Endothelial cell of umbilical vein (primary cell): ENCODE measurements at regions not wholly inside any gene's neighbourhood (a gene's known extent, or its start where the extent isn't known, plus 50 kb on each side); places are given as distances from the start of the nearest gene placed in this dataset.

Experiments used
- BruUV-seq: library from RNA; stranded (reverse); fragments of 400-500 nt; replicated peaks from 2 replicates; lab custom pipeline; 2021; lab: Mats Ljungman, UMichigan
- CTCF ChIA-PET: fragments of 300-600, 350-600 bp; sonication (Branson Sonifier 250); formaldehyde crosslinking; loops from one replicate; lab custom pipeline; 2021; ENCODE audit warnings: antibody characterized with exemption, inconsistent platforms; lab: Charles Lee
- POLR2A ChIA-PET: fragments of 300-600, 350-600 bp; sonication (Branson Sonifier 250); formaldehyde crosslinking; loops from one replicate; lab custom pipeline; 2021; ENCODE audit warnings: antibody characterized with exemption, inconsistent platforms; lab: Charles Lee
- DNase-seq: peaks from one replicate; pipeline ENCODE4 v3.0.0-alpha.2; 2011; ENCODE audit warnings: low read depth, low spot score
- FAIRE-seq: peaks from 2 replicates; lab custom pipeline; 2011; peaks lifted over from hg19 to GRCh38; lab: Jason Lieb, UNC
- H2AFZ ChIP-seq: 2 replicates; pipeline ENCODE4 v1.6.0; 2012; ENCODE audit warnings: low read depth, low read length, control low read depth, inconsistent platforms
- H3K27ac ChIP-seq: 2 replicates; pipeline ENCODE4 v1.5.1; 2011; ENCODE audit warnings: low read depth, mild to moderate bottlenecking, control low read depth, low read length, moderate library complexity; ENCODE audit not compliant: insufficient read depth
- H3K27me3 ChIP-seq, 2 experiments: 2 replicates each; pipeline versions ENCODE4 v1.6.0 to v1.6.1; 2011; ENCODE audit warnings: low read length in 2 of 2, mixed read lengths in 1 of 2; ENCODE audit not compliant: control insufficient read depth in 2 of 2, insufficient read depth in 2 of 2
- H3K36me3 ChIP-seq, 2 experiments: 2 replicates in 1 of 2; 3 replicates in 1 of 2; pipeline ENCODE4 v1.5.1; 2011; ENCODE audit warnings: low read length in 2 of 2, mild to moderate bottlenecking in 1 of 2, moderate library complexity in 1 of 2; ENCODE audit not compliant: control insufficient read depth in 2 of 2, insufficient read depth in 2 of 2; ENCODE audit errors: extremely low read depth in 1 of 2
- H3K4me1 ChIP-seq: 3 replicates; pipeline ENCODE4 v1.5.1; 2011; ENCODE audit warnings: mild to moderate bottlenecking, low read length; ENCODE audit not compliant: control insufficient read depth, insufficient read depth; ENCODE audit errors: extremely low read depth
- H3K4me2 ChIP-seq: 2 replicates; pipeline ENCODE4 v1.6.1; 2011; ENCODE audit warnings: low read length, control low read depth, mixed read lengths; ENCODE audit not compliant: insufficient read depth
- H3K4me3 ChIP-seq, 3 experiments: fragments of 200-600 bp in 1 of 3; sonication (generic), shearing (Covaris generic) in 1 of 3; replicated peaks in 1 of 3; 2 replicates each; pipeline ENCODE4 v1.5.1; 2011 to 2016; ENCODE audit warnings: control low read depth in 3 of 3, low read length in 3 of 3, mild to moderate bottlenecking in 2 of 3, inconsistent platforms in 1 of 3, low read depth in 1 of 3, moderate library complexity in 1 of 3; ENCODE audit not compliant: insufficient read depth in 1 of 3
- H3K79me2 ChIP-seq: 2 replicates; pipeline ENCODE4 v1.6.0; 2012; ENCODE audit warnings: low read length, inconsistent platforms; ENCODE audit not compliant: control insufficient read depth, insufficient read depth
- H3K9ac ChIP-seq: replicated peaks from 2 replicates; pipeline ENCODE3; 2011; ENCODE audit warnings: low read length, control low read depth; ENCODE audit not compliant: insufficient read depth; ENCODE audit errors: extremely low read depth
- H3K9me1 ChIP-seq: replicated peaks from 3 replicates; pipeline ENCODE4 v1.6.0; 2011; ENCODE audit warnings: mild to moderate bottlenecking, low read length; ENCODE audit not compliant: control insufficient read depth, insufficient read depth; ENCODE audit errors: extremely low read depth
- H3K9me3 ChIP-seq: replicated peaks from 2 replicates; pipeline ENCODE4 v1.5.1; 2012; ENCODE audit warnings: low read length, inconsistent platforms; ENCODE audit not compliant: control insufficient read depth, insufficient read depth
- H4K20me1 ChIP-seq: replicated peaks from 2 replicates; pipeline ENCODE3; 2011; ENCODE audit warnings: mild to moderate bottlenecking, low read length; ENCODE audit not compliant: control insufficient read depth, insufficient read depth; ENCODE audit errors: extremely low read depth
- EZH2 ChIP-seq: IDR thresholded peaks from 2 replicates; pipeline ENCODE4 v1.6.1; 2012; ENCODE audit warnings: borderline replicate concordance, low read depth, mild to moderate bottlenecking, moderate library complexity, low read length, inconsistent platforms; ENCODE audit not compliant: severe bottlenecking
- FOS ChIP-seq: IDR thresholded peaks from 2 replicates; pipeline ENCODE4 v1.6.1; 2011; ENCODE audit warnings: mild to moderate bottlenecking, low read length, moderate library complexity, borderline replicate concordance; ENCODE audit not compliant: insufficient read depth
- GATA2 ChIP-seq: IDR thresholded peaks from 2 replicates; pipeline ENCODE4 v1.7.0; 2011; ENCODE audit warnings: low read depth, mild to moderate bottlenecking, moderate library complexity, mixed read lengths, low read length; ENCODE audit not compliant: insufficient read length, insufficient read depth
- JUN ChIP-seq: IDR thresholded peaks from 2 replicates; pipeline ENCODE4 v1.6.1; 2011; ENCODE audit warnings: borderline replicate concordance, low read depth; ENCODE audit not compliant: insufficient read length, insufficient read depth
- MYC ChIP-seq: IDR thresholded peaks from one replicate; pipeline ENCODE4 v1.6.1; 2011; ENCODE audit warnings: mild to moderate bottlenecking, low read depth, low read length
- POLR2A ChIP-seq: IDR thresholded peaks from 2 replicates; pipeline ENCODE4 v1.6.1; 2012; ENCODE audit warnings: low read depth, mild to moderate bottlenecking, control low read depth, low read length
- POLR2AphosphoS5 ChIP-seq: IDR thresholded peaks from 2 replicates; pipeline ENCODE4 v1.6.1; 2012; ENCODE audit warnings: low read depth, mild to moderate bottlenecking, control low read depth, low read length, moderate library complexity; ENCODE audit not compliant: insufficient read depth
- dilution Hi-C: fragments of 300-500 bp; cut with MboI; formaldehyde crosslinking; loops from one replicate; pipeline ENCODE4 v1.15.0; 2019; ENCODE audit warnings: low sequenced_read_pairs; ENCODE audit not compliant: extremely low pct_ligation_motif_present
- intact Hi-C: fragments of 100-400 bp; cut with micrococcal nuclease; formaldehyde crosslinking; loops from one replicate; pipeline ENCODE4 v1.10.0; 2022
- TF ChIP-seq, protein P1 (sequence below): IDR thresholded peaks from 2 replicates; pipeline ENCODE4 v1.6.1; 2011; ENCODE audit not compliant: insufficient read depth, insufficient read length
- TF ChIP-seq, protein P2 (sequence below), 2 donors: IDR thresholded peaks; 1 replicate in 1 of 2; 2 replicates in 1 of 2; pipeline ENCODE4 v1.5.1; 2011; ENCODE audit warnings: low read length in 2 of 2, mild to moderate bottlenecking in 2 of 2, moderate library complexity in 2 of 2, control low read depth in 1 of 2, inconsistent platforms in 1 of 2, low read depth in 1 of 2; ENCODE audit not compliant: insufficient read depth in 1 of 2; ENCODE audit errors: extremely low read depth in 1 of 2

DNA sequence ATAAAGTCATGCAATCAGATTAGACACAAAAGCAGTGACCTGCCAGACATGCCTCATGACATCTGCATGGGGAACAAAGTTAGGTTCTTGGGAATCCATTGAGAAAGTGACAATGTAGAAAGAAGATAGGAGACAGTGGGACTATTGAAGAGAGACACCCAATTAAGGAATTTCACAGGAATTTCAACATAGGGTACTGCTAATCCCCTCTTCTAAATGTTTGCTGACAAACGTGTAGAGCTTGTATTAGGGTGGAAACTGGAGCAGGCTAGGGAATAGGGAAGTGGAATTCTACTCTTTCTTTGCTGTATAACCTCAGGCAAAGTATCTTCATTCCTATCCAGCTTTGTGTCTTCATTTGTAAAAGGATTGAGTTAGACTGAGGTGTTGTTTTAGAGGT, 409.4 kb upstream of the SASH1 start:
- no peaks in the 10 kb centered on the region for H3K36me3 ChIP-seq
- H3K9me3 ChIP-seq, result no peaks in the 10 kb centered on the region
- no peak overlapping the region for H3K4me2 ChIP-seq
- BruUV-seq, result no TSS peak
- dilution Hi-C loops (no loop called here), intact Hi-C loops (no loop called here)
- H3K27me3 ChIP-seq, result no peaks in the 10 kb centered on the region
- no peaks in the 10 kb centered on the region for H4K20me1 ChIP-seq
- no peak overlapping the region for H3K27ac ChIP-seq
- H3K4me3 ChIP-seq, result no peak overlapping the region
- no peaks in the 10 kb centered on the region for H3K79me2 ChIP-seq
- no peaks in the 10 kb centered on the region for H3K9me1 ChIP-seq
- DNase-seq, result no peak
- FAIRE-seq, result no peak
- POLR2A ChIA-PET, result no interaction called here
- H2AFZ ChIP-seq, result no peak overlapping the region
- no peak overlapping the region for H3K9ac ChIP-seq
- CTCF ChIA-PET, result interaction anchor here (1.3 kb wide), 1 partner anchor 13 kb away, joined by 5 read pairs; no protein-coding TSS in a partner anchor
- TF ChIP-seq FOS, result no peak
- no peak for TF ChIP-seq MYC
- TF ChIP-seq, protein P1, sequence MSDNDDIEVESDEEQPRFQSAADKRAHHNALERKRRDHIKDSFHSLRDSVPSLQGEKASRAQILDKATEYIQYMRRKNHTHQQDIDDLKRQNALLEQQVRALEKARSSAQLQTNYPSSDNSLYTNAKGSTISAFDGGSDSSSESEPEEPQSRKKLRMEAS, result no peak
- TF ChIP-seq GATA2, result no peak
- TF ChIP-seq, protein P2, sequence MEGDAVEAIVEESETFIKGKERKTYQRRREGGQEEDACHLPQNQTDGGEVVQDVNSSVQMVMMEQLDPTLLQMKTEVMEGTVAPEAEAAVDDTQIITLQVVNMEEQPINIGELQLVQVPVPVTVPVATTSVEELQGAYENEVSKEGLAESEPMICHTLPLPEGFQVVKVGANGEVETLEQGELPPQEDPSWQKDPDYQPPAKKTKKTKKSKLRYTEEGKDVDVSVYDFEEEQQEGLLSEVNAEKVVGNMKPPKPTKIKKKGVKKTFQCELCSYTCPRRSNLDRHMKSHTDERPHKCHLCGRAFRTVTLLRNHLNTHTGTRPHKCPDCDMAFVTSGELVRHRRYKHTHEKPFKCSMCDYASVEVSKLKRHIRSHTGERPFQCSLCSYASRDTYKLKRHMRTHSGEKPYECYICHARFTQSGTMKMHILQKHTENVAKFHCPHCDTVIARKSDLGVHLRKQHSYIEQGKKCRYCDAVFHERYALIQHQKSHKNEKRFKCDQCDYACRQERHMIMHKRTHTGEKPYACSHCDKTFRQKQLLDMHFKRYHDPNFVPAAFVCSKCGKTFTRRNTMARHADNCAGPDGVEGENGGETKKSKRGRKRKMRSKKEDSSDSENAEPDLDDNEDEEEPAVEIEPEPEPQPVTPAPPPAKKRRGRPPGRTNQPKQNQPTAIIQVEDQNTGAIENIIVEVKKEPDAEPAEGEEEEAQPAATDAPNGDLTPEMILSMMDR (IDR thresholded peaks at IDR 0.05; ENCODE audit: extremely low read depth in 1 of 2, insufficient read depth in 1 of 2, low read depth in 1 of 2, low read length in 2 of 2), result no peak
- TF ChIP-seq JUN, result no peak
- no peak for TF ChIP-seq POLR2AphosphoS5
- TF ChIP-seq EZH2, result no peak
- no peak for TF ChIP-seq POLR2A
- H3K4me1 ChIP-seq, result no peaks in the 10 kb centered on the region
